GM21717 (cell line): ENCODE measurements at regions not wholly inside any gene's neighbourhood (a gene's known extent, or its start where the extent isn't known, plus 50 kb on each side); places are given as distances from the start of the nearest gene placed in this dataset.

Source experiments
- ATAC-seq: cut with Tn5 transposase; IDR thresholded peaks from one replicate; pipeline ENCODE4 v1.9.1; 2021; ENCODE audit warnings: mild to moderate bottlenecking, moderate library complexity; ENCODE audit not compliant: unreplicated experiment

DNA sequence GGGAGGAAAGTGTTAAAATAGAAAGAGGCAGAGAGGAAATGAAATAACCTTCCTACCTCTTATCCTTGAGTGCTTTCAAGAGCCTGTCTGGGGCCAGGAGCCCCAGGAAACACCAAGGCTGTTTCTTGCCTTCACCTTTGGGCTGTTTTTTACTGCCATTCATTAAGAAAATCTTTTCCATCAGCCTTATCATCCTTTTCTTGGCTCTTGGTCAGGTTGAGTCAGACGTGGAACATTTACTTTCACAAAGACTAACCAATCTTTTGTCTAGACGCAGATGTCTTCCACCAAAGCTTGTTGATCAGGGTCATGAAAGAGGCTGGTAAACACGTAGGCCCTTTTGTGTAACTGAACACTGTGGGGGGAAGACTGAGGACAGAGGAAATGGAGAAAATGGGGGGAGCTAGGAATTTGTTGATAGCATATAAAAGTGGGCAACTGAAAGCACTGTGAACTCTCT is 151.0 kb upstream of the THBS1 start:
- no peak for ATAC-seq

GRCh38 chr15:39430389-39430788 is 150.5 kb upstream of the THBS1 start:
- no peak for ATAC-seq

DNA sequence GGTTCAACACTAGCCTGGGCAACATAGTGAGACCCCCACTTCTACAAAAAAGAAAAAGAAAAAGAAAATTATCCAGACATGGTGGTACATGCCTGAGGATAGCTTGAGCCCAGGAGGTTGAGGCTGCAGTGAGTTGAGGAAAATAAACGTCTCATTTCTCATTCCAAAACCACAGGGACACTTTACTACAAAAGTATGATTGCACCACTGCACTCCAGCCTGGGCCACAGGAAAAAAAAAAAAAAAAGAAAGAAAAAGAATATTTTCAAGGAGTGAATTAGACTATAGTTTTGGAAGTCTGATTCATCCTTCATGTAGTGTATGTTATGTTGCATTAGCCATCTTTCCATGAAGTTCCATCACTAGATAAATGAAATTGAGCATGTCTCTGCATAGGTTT is 149.5 kb upstream of the THBS1 start:
- ATAC-seq = no peak

GRCh38 chr15:39432026-39432425 is 148.9 kb upstream of the THBS1 start:
- no peak for ATAC-seq

GRCh38 chr15:39432912-39433348 is 147.9 kb upstream of the THBS1 start:
- ATAC-seq = no peak

DNA sequence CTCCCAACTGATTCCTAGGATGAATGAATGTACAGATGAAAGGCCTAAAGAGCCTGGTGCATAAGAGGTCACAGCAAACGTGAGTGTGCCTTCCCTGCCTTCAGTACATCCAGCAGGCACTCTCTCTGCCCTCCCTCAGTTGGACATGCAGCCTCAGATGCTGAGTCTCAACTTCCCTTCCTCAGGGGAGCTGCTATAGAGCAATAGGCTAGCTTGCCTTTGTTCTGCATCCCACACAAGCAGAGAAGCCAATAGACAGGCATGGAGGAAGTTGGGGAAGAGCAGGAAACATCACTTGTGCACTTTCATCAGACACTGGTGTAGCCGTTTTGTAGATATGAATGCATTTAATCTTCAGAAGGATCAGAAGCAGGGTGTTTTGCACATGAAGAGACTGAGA is 147.5 kb upstream of the THBS1 start:
- no peak for ATAC-seq

DNA sequence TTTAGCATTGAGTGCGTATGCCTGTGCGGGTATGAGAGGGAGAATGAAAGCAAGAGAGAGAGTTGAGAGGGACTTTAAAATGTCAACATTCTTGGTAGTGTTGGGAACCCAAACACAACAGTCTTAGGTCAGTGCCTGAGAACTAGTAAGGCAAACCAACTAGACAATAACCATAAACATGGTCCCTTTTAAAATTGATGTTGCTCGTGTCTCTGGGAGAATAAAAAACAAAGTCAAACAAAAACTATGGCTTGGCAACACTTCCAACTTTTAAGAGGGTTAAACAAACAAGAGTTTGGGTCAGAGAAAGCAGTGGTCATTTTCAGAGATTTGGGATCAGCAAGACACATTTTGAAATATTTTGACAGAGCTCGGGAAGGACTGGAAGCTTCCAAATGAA is 146.7 kb upstream of the THBS1 start:
- no peak for ATAC-seq

DNA sequence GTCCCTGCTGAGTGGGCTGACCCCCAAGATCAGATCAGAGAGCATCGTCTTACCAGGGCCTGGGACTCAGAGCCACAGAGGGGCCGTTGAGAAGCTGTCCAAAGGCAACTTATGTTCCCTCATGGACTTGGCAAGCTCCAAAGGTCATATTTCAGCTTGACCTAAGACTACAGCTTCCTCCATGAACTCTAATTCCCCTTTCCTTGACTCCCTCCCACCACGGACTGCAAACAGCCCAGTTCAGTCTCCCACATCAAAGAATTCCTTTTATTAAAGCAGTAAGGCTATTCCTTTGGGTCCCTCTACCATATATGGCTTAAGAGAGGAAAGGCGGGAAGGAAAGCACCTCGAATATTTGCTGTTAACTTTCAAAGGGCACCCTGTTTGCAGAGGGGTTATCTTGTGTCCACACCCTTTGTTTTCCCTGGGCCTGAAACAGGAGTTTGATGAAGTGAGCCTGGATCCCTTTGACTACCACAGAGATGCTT is 146.1 kb upstream of the THBS1 start:
- ATAC-seq = no peak

- no peak for ATAC-seq
Observed at GRCh38 chr15:39435244-39435643, 145.6 kb upstream of the THBS1 start.

GRCh38 chr15:39438260-39438659 is 142.6 kb upstream of the THBS1 start:
- ATAC-seq = no peak

DNA sequence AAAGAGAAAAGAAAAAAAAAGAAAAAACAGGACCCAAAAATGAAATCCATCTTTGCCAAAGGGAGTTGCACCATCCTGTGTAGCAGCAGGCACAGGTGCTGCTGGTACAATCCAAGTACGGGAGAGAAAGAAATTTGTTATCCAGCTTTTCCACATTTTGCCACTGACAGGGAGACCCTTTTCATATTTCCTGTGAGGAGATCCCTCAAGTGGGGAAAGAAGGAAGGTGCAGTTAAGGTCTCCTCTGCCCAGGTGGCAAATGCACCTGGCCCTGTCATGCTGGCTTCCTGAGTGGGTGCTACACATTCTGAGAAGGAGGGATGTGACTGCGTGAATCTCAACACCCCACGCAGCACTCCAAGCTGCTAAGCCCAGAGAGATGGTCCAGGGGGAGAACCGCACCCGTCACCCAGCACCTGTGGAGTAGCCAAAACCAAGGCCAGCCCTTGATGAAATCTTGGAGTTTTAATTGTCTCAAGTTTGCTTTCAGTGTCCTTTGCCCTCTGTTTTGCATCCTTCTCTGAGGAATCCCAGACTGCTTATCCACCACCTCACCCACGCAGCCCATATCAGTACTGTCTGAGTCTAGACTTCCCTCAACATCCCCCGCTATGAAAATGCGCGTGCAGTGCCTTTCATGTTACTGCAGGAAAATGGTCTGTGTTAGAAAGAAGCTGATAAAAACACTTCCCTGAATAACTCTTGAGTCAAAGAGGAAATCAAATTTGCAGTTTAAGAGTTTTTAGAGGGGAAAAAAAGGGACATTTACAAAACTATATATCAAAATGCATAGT is 141.9 kb upstream of the THBS1 start:
- no peak for ATAC-seq

GRCh38 chr15:39442898-39443297 is 138.0 kb upstream of the THBS1 start:
- no peak for ATAC-seq

DNA sequence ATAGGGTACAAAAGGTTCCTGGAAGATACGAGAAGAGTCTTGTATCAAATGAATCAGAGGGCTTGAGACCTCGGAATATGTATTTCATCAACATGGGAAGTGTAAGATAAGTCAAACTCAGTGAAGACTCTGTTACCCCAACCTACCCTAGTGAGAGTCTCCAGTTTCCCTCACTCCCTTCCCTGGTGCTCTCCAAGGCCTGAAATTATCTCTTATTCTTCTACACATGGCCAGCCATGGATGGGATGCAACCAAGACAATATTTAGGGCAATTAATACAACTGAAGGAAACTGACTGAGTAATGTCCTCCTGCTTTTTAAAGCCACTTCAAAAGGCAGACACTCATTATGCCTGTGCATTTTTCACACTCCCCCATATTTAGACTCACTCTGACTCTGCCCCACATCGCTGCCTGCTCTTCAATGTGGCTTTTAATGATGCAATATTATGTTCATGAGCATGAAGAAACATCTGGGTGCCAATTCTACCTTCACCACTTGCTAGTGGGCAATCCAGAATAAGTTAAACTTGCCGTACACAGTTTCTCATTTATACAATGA is 137.1 kb upstream of the THBS1 start:
- ATAC-seq = no peak

- no peak for ATAC-seq
Observed at GRCh38 chr15:39444735-39445470, 136.0 kb upstream of the THBS1 start.

GRCh38 chr15:39445931-39446330 is 134.9 kb upstream of the THBS1 start:
- no peak for ATAC-seq

GRCh38 chr15:39447346-39447745 is 133.5 kb upstream of the THBS1 start:
- ATAC-seq = no peak

DNA sequence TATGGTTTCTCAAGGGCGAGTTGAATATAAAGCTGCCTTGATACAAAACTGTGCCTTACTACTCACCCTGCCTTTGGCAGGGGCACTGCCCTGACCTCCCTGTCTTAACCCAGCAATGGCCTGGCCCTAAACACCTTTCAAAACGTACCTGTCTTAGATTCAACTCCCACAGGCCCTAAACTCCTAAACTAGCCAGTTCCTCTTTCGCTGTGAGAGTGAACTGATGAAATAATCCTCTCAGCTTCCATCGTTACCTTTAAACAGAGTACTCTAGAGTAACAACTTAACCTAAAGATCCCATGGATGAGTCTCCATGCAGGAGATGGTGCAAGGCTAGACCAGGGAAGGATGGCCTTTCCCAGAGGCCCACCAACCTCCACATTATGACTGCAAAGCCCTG is 133.0 kb upstream of the THBS1 start:
- no peak for ATAC-seq

DNA sequence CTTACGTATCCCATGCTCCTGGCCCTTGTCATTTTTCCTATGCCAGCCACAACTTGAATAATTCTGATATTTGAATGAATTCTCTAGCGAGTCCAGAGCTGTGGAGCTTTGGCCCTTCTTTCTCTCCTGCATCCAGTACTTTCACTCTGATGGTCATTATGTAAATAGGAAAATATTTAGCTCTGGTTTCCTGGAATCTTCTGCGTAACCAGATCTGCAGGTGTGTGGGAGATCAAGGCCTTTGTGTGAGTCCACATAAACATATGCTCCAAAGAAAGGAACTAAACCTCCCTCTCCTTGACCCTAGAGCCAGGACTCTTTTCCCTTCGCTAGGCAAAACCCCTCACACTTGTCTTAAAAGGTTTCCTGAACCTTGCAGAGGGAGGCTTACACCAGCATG is 132.5 kb upstream of the THBS1 start:
- no peak for ATAC-seq

DNA sequence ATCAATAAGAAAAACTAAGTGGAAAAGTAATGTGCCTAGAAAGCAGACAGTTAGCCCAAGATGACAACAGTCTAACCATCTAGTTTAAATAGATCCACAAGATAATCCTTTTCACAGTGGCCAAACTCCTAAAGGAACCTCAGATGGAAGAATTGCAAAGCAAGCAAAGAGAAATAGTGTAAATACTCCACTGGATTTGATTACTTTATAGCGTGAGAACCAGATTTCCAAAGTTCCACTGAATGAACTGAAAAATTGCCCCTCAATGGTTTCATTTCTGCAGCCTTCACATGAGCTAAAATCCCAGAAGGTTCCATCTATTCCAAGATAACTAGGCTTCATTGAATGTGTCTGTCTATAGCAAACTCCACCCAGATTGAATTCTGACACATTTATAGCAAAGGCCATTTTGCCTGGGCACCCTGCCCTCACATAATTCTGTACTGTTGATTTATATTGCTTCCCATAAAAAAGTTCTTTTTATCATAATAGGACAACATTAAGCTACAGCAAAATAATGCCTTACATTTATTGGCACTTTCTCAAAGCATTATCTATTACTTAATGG is 129.7 kb upstream of the THBS1 start:
- no peak for ATAC-seq

DNA sequence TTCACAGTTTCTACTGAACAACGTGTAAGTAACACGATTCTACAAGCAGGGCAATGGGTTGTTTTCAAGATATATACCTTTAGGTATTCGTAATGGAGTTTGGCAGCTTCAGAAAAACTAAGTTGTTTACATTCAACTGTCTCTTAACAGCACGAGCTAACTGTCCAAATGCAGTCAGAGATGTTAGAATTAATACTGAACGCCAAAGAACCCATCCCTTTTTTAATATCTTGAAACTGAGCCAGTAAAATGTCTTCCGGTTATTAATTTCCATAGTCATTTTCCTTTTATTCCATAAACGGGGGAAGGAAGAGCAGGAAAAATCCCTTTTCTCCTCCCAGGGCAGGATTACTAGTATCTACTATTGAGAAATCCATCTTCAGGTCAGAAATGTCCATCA is 129.0 kb upstream of the THBS1 start:
- ATAC-seq = no peak

GRCh38 chr15:39453620-39454019 is 127.3 kb upstream of the THBS1 start:
- peak; percentile 78 for ATAC-seq
